ENCODE measurements at regions not wholly inside any gene's neighbourhood (a gene's known extent, or its start where the extent isn't known, plus 50 kb on each side); places are given as distances from the start of the nearest gene placed in this dataset.

DNA sequence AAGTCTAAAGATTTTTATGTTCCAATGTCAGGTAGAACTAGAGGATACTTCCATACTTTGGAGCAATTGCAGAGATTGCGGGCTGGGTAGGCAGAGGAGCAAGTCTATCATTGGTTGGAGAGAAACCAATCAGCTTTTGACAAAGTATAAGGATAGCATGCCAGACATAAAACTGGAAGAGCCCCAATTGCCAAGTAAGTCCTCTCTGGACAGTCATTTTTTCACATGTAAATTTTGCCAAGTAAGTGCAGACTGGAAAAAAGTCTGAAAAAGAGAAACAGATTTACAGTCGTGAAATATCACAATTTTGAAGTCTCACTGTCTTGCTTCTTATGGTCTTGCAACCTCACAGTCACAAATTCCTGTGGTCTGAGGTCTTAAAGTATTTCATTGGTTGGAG lies 131.4 kb upstream of the C21orf91 start:
- H3K36me3 ChIP-seq = no peaks in the 10 kb centered on the region
- no peak overlapping the region for H3K4me3 ChIP-seq
- no peak overlapping the region for H3K27ac ChIP-seq
- intact Hi-C loops (cut with DNase I) = no loop called here
- H3K4me1 ChIP-seq = no peaks in the 10 kb centered on the region
- no peaks in the 10 kb centered on the region for H3K27me3 ChIP-seq (ENCODE audit: low read depth)
- no peaks in the 10 kb centered on the region for H3K9me3 ChIP-seq
- no peak for ATAC-seq
- TF ChIP-seq, protein P1, sequence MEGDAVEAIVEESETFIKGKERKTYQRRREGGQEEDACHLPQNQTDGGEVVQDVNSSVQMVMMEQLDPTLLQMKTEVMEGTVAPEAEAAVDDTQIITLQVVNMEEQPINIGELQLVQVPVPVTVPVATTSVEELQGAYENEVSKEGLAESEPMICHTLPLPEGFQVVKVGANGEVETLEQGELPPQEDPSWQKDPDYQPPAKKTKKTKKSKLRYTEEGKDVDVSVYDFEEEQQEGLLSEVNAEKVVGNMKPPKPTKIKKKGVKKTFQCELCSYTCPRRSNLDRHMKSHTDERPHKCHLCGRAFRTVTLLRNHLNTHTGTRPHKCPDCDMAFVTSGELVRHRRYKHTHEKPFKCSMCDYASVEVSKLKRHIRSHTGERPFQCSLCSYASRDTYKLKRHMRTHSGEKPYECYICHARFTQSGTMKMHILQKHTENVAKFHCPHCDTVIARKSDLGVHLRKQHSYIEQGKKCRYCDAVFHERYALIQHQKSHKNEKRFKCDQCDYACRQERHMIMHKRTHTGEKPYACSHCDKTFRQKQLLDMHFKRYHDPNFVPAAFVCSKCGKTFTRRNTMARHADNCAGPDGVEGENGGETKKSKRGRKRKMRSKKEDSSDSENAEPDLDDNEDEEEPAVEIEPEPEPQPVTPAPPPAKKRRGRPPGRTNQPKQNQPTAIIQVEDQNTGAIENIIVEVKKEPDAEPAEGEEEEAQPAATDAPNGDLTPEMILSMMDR (IDR thresholded peaks at IDR 0.05) = no peak
- no peak for DNase-seq

DNA sequence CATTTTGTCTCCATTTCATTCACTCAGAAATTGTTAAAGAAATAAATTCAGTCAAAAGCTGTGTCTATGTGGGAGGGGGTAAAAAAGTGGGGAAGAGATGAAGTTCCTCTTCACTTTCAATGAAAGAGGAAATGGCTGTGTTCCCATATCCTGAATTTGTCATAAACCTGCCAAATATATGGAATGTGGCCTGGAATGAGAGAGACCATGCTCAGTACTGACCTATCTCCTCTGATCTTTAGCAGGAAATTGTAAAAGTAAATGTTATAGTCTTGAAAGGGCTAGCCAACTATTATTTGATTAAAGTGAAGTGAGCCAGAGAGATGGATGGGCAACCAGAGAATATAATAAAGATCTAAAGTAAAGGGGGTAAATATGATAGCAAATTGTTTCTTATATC lies 130.3 kb upstream of the C21orf91 start:
- Histone ChIP-seq H3K27ac (no peak overlapping the region), H3K4me1 (no peaks in the 10 kb centered on the region), H3K4me3 (no peak overlapping the region), H3K36me3 (no peaks in the 10 kb centered on the region), H3K9me3 (no peaks in the 10 kb centered on the region), H3K27me3 (ENCODE audit: low read depth) (no peaks in the 10 kb centered on the region)
- ATAC-seq = no peak
- TF ChIP-seq, protein P1 (IDR thresholded peaks at IDR 0.05) = no peak
- DNase-seq = no peak
- intact Hi-C loops (cut with DNase I) = no loop called here

DNA sequence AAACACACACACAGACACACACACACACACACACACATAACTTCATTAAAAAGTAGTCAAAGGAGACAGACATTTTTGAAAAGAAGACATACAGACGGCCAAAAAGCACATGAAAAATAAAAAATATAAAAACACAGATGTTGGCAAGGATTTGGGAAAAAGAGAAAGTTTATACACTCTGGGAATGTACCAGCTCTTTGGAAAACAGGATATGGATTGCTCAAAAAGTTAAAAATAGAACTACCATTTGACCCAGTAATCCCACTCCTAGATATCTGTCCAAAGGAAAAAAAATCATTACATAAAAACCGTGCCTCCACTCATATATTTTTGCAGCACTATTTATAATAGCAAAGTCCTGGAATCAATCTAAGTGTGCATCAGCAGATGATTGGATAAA lies 128.4 kb upstream of the C21orf91 start:
- H3K9me3 ChIP-seq = no peaks in the 10 kb centered on the region
- TF ChIP-seq, protein P1 (IDR thresholded peaks at IDR 0.05) = no peak
- H3K4me3 ChIP-seq = no peak overlapping the region
- H3K27me3 ChIP-seq (ENCODE audit: low read depth) = no peaks in the 10 kb centered on the region
- no peak for ATAC-seq
- DNase-seq = no peak
- H3K36me3 ChIP-seq = no peaks in the 10 kb centered on the region
- no peak overlapping the region for H3K27ac ChIP-seq
- H3K4me1 ChIP-seq = no peaks in the 10 kb centered on the region
- intact Hi-C loops (cut with DNase I) = no loop called here

DNA sequence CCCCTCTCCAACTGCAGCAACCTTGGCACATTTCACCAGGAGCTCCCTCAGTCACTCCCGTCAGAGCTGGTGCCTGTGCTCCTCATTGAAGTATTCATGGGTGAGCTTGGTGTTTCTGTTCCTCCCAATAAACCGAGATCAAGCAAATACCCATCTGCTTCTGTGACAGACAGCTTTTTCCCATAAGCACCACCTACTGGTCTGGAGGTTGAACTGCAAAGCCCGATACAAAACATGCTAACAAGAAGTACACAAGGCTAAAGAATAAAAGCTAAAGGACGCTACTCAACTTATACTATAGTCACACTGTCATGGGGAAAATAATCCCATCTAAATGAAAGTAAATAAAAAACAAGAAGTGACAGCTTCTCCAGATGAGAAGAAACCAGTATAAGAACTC lies 111.9 kb upstream of the C21orf91 start:
- intact Hi-C loops (cut with DNase I) = no loop called here
- Histone ChIP-seq H3K9me3 (peaks cover 3% of the 10 kb centered on the region), H3K4me3 (no peak overlapping the region), H3K4me1 (no peaks in the 10 kb centered on the region), H3K36me3 (no peaks in the 10 kb centered on the region), H3K27ac (no peak overlapping the region), H3K27me3 (ENCODE audit: low read depth) (no peaks in the 10 kb centered on the region)
- DNase-seq (no peak), ATAC-seq (no peak)
- TF ChIP-seq, protein P1 (IDR thresholded peaks at IDR 0.05) = no peak

DNA sequence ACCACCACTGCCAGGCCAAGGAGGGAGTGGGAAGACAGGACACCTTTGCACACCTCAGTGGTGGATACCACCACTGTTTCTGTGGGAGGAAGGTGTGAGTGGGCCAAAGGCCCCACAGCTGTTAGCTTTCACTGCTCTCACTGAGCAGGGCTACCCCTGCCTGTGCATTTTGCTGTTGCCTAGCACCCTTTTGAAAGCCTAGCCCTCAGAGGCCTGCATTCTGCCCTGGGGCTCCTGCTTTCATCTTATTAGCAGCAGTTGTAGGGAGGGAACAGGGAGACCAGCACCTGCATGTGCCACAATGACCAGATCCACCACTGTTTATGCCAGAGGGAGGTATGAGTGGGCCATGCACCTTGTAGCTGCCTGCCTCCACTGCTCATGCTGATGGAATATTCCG lies 110.9 kb upstream of the C21orf91 start:
- DNase-seq (no peak), ATAC-seq (no peak)
- TF ChIP-seq, protein P1 (IDR thresholded peaks at IDR 0.05) = no peak

DNA sequence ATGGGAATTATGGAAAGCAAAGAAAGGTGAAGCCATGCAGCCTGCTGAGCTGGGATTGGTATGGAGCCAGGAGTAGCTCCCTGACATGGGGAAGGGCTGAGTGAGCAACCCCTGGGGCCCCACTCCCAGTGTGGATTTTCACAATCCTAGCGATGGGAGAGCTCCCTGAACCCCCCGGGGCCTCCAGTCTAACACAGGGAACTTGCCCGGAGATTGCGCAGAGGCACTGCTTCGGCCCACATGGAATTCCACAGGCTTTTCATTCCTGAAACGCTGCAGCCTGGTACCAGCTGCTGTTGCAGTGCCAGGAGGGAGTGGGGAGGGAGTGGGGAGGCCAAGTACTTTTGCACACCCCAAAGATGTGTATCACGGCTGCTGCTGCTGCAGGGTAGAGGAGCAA lies 110.4 kb upstream of the C21orf91 start:
- H3K9me3 ChIP-seq = peaks cover 3% of the 10 kb centered on the region
- H3K4me1 ChIP-seq = no peaks in the 10 kb centered on the region
- DNase-seq (no peak), ATAC-seq (no peak)
- TF ChIP-seq, protein P1 (IDR thresholded peaks at IDR 0.05) = no peak
- no peak overlapping the region for H3K27ac ChIP-seq
- intact Hi-C loops (cut with DNase I) = loop anchor here (10.0 kb wide), 1 partner anchor 255 kb away; no protein-coding TSS in a partner anchor
- no peak overlapping the region for H3K4me3 ChIP-seq
- no peaks in the 10 kb centered on the region for H3K27me3 ChIP-seq (ENCODE audit: low read depth)
- no peaks in the 10 kb centered on the region for H3K36me3 ChIP-seq

More for the DNA sequence above, 110.9 kb upstream of the C21orf91 start:
- Histone ChIP-seq H3K4me1 (no peaks in the 10 kb centered on the region), H3K27ac (no peak overlapping the region), H3K9me3 (peaks cover 3% of the 10 kb centered on the region), H3K36me3 (no peaks in the 10 kb centered on the region), H3K4me3 (no peak overlapping the region), H3K27me3 (ENCODE audit: low read depth) (no peaks in the 10 kb centered on the region)
- intact Hi-C loops (cut with DNase I) = no loop called here
